ENCODE measurements at regions not wholly inside any gene's neighbourhood (a gene's known extent, or its start where the extent isn't known, plus 50 kb on each side); places are given as distances from the start of the nearest gene placed in this dataset.

GRCh38 chr16:86118467-86119307 is 219.7 kb downstream of the IRF8 start:
- DNase-seq (ENCODE audit: low spot score): no peak

GRCh38 chr16:86120201-86121192 is 221.5 kb downstream of the IRF8 start:
- DNase-seq (ENCODE audit: low spot score): peak; percentile 1

- no peak for DNase-seq (ENCODE audit: low spot score)
Measured at GRCh38 chr16:86121374-86122010, 222.5 kb downstream of the IRF8 start.

GRCh38 chr16:86122681-86123342 is 223.8 kb downstream of the IRF8 start:
- DNase-seq (ENCODE audit: low spot score): no peak

- no peak for DNase-seq (ENCODE audit: low spot score)
Measured at GRCh38 chr16:86124321-86124720, 225.4 kb downstream of the IRF8 start.

- no peak for DNase-seq (ENCODE audit: low spot score)
Measured at GRCh38 chr16:86126891-86127290, 227.9 kb downstream of the IRF8 start.

- no peak for DNase-seq (ENCODE audit: low spot score)
Measured at GRCh38 chr16:86127366-86127765, 228.4 kb downstream of the IRF8 start.

GRCh38 chr16:86128246-86128645 is 229.3 kb downstream of the IRF8 start:
- DNase-seq (ENCODE audit: low spot score): no peak

GRCh38 chr16:86129541-86129940 is 230.6 kb downstream of the IRF8 start:
- no peak for DNase-seq (ENCODE audit: low spot score)

GRCh38 chr16:86133377-86133776 is 234.4 kb downstream of the IRF8 start:
- DNase-seq (ENCODE audit: low spot score): no peak

GRCh38 chr16:86133847-86134375 is 234.9 kb downstream of the IRF8 start:
- no peak for DNase-seq (ENCODE audit: low spot score)

GRCh38 chr16:86134802-86135461 is 236.0 kb downstream of the IRF8 start:
- no peak for DNase-seq (ENCODE audit: low spot score)

GRCh38 chr16:86137359-86137758 is 238.4 kb downstream of the IRF8 start:
- no peak for DNase-seq (ENCODE audit: low spot score)

- DNase-seq (ENCODE audit: low spot score): no peak
Measured at GRCh38 chr16:86138121-86139085, 239.4 kb downstream of the IRF8 start.

GRCh38 chr16:86142801-86143236 is 243.9 kb downstream of the IRF8 start:
- DNase-seq (ENCODE audit: low spot score): no peak

GRCh38 chr16:86143666-86144065 is 244.7 kb downstream of the IRF8 start:
- no peak for DNase-seq (ENCODE audit: low spot score)

GRCh38 chr16:86145669-86146068 is 246.7 kb downstream of the IRF8 start:
- DNase-seq (ENCODE audit: low spot score): no peak

- no peak for DNase-seq (ENCODE audit: low spot score)
Measured at GRCh38 chr16:86150641-86151238, 251.8 kb downstream of the IRF8 start.

GRCh38 chr16:86151239-86151851 is 252.4 kb downstream of the IRF8 start:
- no peak for DNase-seq (ENCODE audit: low spot score)
